Mucosa of rectum (tissue), 2 donors: ENCODE measurements at regions not wholly inside any gene's neighbourhood (a gene's known extent, or its start where the extent isn't known, plus 50 kb on each side); places are given as distances from the start of the nearest gene placed in this dataset.

ENCODE experiments used
- H3K27ac ChIP-seq, 2 donors: one replicate each; pipeline ENCODE4 v1.7.0; 2013; ENCODE audit warnings: inconsistent platforms in 2 of 2, low read depth in 2 of 2, low read length in 2 of 2
- H3K27me3 ChIP-seq, 2 donors: one replicate each; pipeline ENCODE4 v1.7.0; 2013; ENCODE audit warnings: low read length in 2 of 2; ENCODE audit not compliant: control insufficient read depth in 2 of 2, insufficient read depth in 2 of 2
- H3K36me3 ChIP-seq, 2 donors: one replicate each; pipeline ENCODE4 v1.7.0; 2013; ENCODE audit warnings: low read length in 2 of 2; ENCODE audit not compliant: control insufficient read depth in 2 of 2, insufficient read depth in 2 of 2
- H3K4me1 ChIP-seq, 2 donors: one replicate each; pipeline ENCODE4 v1.7.0; 2013; ENCODE audit warnings: low read length in 2 of 2, mild to moderate bottlenecking in 1 of 2; ENCODE audit not compliant: control insufficient read depth in 2 of 2, insufficient read depth in 2 of 2
- H3K4me3 ChIP-seq, 2 donors: one replicate each; pipeline ENCODE4 v1.7.0; 2013; ENCODE audit warnings: low read length in 2 of 2
- H3K9ac ChIP-seq, 2 donors: one replicate each; pipeline ENCODE4 v1.7.0; 2013; ENCODE audit warnings: low read length in 2 of 2, low read depth in 1 of 2, mild to moderate bottlenecking in 1 of 2
- H3K9me3 ChIP-seq, 2 donors: one replicate each; pipeline ENCODE4 v1.7.0; 2013; ENCODE audit warnings: low read length in 2 of 2; ENCODE audit not compliant: control insufficient read depth in 2 of 2
- donor health status: healthy.
- donor health status: Normal muscosa, but diverticular disease.

- no peak overlapping the region for H3K27ac ChIP-seq
- no peaks in the 10 kb centered on the region for H3K4me1 ChIP-seq
- H3K9ac ChIP-seq: no peak overlapping the region
- H3K27me3 ChIP-seq: no peaks in the 10 kb centered on the region
- H3K9me3 ChIP-seq: no peaks in the 10 kb centered on the region
- H3K4me3 ChIP-seq: no peak overlapping the region
- no peaks in the 10 kb centered on the region for H3K36me3 ChIP-seq
Measured at GRCh38 chr5:6868171-6868570, 154.9 kb downstream of the TENT4A start.

DNA sequence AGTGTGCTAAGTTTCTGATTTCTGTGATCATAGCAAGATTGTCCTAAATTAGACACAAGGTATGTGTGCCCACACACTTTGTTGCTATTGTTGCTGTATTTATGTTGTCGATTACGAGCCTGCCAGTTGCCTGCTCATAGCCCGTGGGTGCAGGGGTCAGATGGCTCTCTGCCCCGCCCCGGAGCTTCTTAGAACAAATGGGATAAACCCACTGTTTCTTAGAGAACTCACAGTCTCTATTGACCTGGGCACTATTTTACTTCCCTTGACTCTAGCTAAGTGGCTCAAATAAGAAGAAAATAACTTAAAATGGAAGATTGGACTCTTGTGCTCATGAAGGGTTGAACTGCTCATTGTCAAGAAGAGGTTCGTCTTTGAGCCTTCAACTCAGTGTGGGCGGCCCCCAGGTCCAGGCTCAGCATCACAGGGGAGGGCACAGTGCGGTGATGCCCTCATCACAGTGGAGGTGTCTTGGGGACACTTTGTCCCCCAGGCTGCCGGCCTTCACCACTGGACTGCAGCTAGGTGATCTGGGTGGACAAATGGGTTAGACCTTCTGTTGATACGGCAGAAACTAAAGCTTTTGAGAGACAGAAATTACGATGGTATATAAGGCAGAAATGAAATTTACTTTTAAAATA lies 155.5 kb downstream of the TENT4A start:
- Histone ChIP-seq H3K9me3 (no peaks in the 10 kb centered on the region), H3K4me1 (no peaks in the 10 kb centered on the region), H3K36me3 (no peaks in the 10 kb centered on the region), H3K27ac (no peak overlapping the region), H3K9ac (no peak overlapping the region), H3K4me3 (no peak overlapping the region), H3K27me3 (no peaks in the 10 kb centered on the region)

DNA sequence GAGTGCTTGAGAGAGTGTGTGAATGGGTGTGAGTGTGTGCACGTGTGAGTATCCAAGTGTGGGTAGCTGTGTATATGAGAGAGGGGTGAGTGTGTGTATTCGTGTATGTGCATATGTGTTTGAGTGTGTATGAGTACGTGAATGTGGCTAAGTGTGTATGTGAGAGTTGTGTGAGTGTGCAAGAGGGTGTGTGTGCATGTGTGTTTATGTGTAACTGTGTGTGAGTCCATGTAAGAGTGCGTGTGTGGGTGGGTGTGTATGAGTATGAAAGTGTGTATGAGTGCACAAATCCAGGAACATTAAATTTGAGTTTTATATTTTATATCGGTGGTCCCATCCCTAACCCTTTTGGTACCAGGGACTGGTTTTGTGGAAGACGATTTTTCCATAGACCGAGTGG lies 156.4 kb downstream of the TENT4A start:
- Histone ChIP-seq H3K27ac (no peak overlapping the region), H3K9me3 (no peaks in the 10 kb centered on the region), H3K27me3 (no peaks in the 10 kb centered on the region), H3K4me3 (no peak overlapping the region), H3K4me1 (no peaks in the 10 kb centered on the region), H3K36me3 (no peaks in the 10 kb centered on the region), H3K9ac (no peak overlapping the region)

DNA sequence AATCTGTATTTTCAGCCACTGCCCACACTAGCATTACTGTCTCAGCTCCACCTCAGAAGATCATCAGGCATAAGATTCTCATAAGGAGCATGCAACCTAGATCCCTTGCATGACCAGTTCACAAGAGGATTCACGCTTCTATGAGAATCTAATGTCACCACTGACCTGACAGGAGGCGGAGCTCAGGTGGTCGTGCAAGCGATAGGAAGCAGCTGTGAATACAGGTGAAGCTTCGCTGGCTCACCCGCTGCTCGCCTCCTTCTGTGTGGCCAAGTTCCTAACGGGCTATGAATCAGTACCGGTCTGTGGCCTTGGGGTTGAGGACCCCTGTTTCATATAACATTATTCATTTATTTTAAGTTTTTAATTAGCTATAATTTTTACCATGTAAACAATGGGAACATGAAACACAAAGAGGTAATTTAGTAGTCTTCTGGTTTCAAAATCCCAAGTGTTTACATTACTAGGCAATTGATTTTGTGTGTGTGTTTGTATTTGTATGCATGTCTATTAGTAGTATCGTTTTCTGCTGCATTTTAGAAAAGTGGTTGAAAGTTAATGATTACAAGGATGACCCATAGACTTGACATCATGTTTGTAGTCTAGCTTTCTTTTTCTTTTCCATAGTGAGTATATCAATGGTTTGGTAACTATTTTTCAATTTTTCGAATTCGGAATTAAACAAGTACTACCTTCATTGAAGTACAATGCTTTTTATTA lies 159.4 kb downstream of the TENT4A start:
- Histone ChIP-seq H3K36me3 (no peaks in the 10 kb centered on the region), H3K27ac (no peak overlapping the region), H3K27me3 (no peaks in the 10 kb centered on the region), H3K9me3 (no peaks in the 10 kb centered on the region), H3K4me3 (no peak overlapping the region), H3K4me1 (no peaks in the 10 kb centered on the region), H3K9ac (no peak overlapping the region)

DNA sequence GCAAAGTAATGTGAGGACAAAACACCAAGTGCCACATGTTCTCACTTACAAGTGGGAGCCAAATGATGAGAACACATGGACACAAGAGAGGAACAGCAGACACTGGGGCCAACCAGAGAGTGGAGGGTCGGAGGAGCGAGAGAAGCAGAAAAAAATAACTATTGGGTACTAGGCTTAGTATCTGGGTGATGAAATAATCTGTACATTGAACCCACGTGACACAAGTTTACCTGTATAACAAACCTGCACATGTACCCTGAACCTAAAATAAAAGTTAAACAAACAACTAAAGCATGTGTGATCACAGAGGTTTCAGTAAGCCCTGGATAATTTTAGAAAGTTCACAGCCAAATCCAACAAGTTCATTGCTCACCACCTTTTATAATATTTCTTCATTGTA lies 160.1 kb downstream of the TENT4A start:
- H3K36me3 ChIP-seq: no peaks in the 10 kb centered on the region
- H3K9ac ChIP-seq: no peak overlapping the region
- no peaks in the 10 kb centered on the region for H3K9me3 ChIP-seq
- H3K4me1 ChIP-seq: no peaks in the 10 kb centered on the region
- H3K27ac ChIP-seq: no peak overlapping the region
- no peak overlapping the region for H3K4me3 ChIP-seq
- H3K27me3 ChIP-seq: no peaks in the 10 kb centered on the region

DNA sequence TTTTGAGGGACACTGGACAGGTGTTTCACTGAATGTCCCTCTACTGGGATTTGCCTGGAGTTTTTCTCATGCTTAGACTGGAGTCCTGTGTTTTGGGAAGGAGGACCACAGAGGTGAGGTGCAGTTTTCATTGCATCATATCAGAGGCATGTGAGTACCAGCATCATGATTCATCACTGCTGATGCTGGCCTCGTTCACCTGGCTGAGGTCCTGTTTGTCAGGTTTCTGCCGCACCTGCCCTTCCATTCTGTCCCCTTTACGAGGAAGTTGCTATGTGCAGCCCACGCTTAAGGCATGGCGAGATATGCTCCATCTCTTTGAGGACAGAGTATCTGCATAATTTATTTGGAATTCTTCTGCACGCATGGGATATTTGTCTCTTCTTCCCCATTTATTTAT lies 162.1 kb downstream of the TENT4A start:
- H3K27me3 ChIP-seq: no peaks in the 10 kb centered on the region
- H3K4me1 ChIP-seq: no peaks in the 10 kb centered on the region
- no peaks in the 10 kb centered on the region for H3K36me3 ChIP-seq
- no peak overlapping the region for H3K4me3 ChIP-seq
- H3K9me3 ChIP-seq: no peaks in the 10 kb centered on the region
- H3K9ac ChIP-seq: no peak overlapping the region
- H3K27ac ChIP-seq: no peak overlapping the region

DNA sequence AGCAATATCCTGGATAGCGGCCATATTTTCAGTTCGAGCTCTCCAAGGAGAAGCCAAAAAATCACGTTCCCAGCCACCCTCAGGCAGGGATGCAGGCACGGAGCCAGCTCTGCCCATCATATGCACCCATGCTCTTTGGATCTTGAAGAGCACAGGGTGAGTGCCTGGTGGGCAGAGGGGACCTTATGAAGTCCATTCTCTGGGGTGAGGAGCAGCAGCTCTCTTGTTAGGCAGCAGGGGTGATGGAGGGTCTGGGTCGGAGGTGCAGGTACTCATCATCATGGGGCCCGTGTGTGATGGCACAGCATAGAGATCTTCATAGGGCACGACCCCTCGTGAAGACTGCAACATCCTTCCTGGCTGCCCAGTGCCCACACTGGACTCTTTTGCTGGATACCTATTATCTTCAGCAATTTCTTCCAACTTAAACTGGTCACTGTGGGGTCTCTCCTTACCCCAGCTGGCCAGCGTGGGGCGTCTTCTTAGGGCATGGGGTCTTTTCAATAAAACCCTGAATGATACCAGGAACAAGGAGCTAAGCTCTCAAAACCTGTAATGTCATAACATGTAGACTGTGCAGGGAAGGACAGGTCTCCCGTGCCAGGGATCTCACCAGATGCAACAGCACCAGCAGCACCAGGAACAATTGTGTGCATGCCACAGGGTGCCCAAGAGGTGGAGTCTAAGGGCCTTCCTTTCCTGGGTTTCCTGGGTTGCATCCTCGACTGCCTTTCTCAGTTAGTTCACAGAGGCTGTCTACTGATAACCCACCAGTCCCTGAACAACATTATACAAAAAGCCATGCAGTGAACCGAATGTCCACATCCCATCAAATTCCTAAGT lies 165.0 kb downstream of the TENT4A start:
- H3K9ac ChIP-seq: no peak overlapping the region
- no peak overlapping the region for H3K4me3 ChIP-seq
- no peaks in the 10 kb centered on the region for H3K4me1 ChIP-seq
- no peak overlapping the region for H3K27ac ChIP-seq
- H3K36me3 ChIP-seq: no peaks in the 10 kb centered on the region
- H3K9me3 ChIP-seq: no peaks in the 10 kb centered on the region
- no peaks in the 10 kb centered on the region for H3K27me3 ChIP-seq

DNA sequence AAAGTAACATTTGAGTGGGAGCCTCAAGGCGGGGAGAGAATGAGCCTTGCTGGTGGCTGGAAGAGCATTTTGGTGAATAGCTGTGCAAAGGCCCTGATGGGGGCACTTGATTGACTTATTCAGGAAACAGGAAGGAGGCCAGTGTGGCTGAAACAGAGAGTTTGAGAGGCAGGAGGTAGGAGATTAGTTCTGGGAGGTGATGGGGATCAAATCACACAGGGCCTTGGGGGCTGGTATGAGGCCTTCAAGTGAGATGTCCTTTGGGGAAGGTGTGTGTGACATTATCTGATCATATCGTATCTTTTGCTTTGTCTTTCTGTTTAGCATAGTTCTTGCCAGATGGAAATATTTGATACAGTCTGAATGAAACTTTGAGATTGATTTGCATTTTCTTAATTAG lies 172.3 kb downstream of the TENT4A start:
- no peak overlapping the region for H3K9ac ChIP-seq
- H3K4me1 ChIP-seq: no peaks in the 10 kb centered on the region
- no peaks in the 10 kb centered on the region for H3K27me3 ChIP-seq
- H3K9me3 ChIP-seq: peaks cover 12 to 14% of the 10 kb centered on the region in 2 donors
- H3K36me3 ChIP-seq: no peaks in the 10 kb centered on the region
- no peak overlapping the region for H3K4me3 ChIP-seq
- H3K27ac ChIP-seq: no peak overlapping the region

DNA sequence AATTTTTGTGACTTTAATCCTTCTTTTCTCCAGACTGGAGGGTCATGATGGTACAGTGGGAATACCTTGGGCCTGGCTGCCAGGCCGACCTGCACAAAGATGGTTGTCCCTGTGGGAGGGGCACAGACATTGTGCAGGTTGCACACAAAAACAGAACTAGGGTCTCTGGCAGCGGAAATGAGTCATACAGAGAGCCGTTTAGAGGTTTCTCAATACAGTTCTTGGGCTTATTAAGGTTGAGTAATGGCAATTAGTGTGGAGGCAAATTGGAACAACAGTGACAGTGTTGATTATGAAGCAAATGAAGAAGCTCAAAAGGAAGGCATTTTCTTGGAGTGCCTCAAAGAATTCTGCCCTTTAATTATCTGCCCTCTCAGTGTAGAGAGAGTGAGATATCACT lies 173.6 kb downstream of the TENT4A start:
- Histone ChIP-seq H3K27ac (no peak overlapping the region), H3K27me3 (no peaks in the 10 kb centered on the region), H3K36me3 (no peaks in the 10 kb centered on the region), H3K4me1 (no peaks in the 10 kb centered on the region), H3K9me3 (peaks cover 12 to 14% of the 10 kb centered on the region in 2 donors), H3K4me3 (no peak overlapping the region), H3K9ac (no peak overlapping the region)

GRCh38 chr5:6889030-6889429 lies 175.8 kb downstream of the TENT4A start:
- Histone ChIP-seq H3K4me3 (no peak overlapping the region), H3K36me3 (no peaks in the 10 kb centered on the region), H3K27ac (no peak overlapping the region), H3K27me3 (no peaks in the 10 kb centered on the region), H3K9me3 (peaks cover 12 to 14% of the 10 kb centered on the region in 2 donors), H3K9ac (no peak overlapping the region), H3K4me1 (no peaks in the 10 kb centered on the region)
